ENCODE measurements at regions not wholly inside any gene's neighbourhood (a gene's known extent, or its start where the extent isn't known, plus 50 kb on each side); places are given as distances from the start of the nearest gene placed in this dataset.

- DNase-seq, result no peak
- H3K4me1 ChIP-seq (ENCODE audit: control insufficient read depth in 3 of 3, insufficient read depth in 2 of 3, low read depth in 1 of 3, low read length in 2 of 3), result no peaks in the 10 kb centered on the region
- H3K27ac ChIP-seq (ENCODE audit: low read depth in 1 of 3, low read length in 2 of 3), result no peak overlapping the region
- FAIRE-seq, result no peak
- no peak overlapping the region for H3K4me3 ChIP-seq (ENCODE audit: low read depth in 1 of 3, low read length in 3 of 3)
- no peaks in the 10 kb centered on the region for H3K27me3 ChIP-seq (ENCODE audit: control insufficient read depth in 3 of 3, insufficient read depth in 3 of 3, low read length in 3 of 3)
- 71 to 74% (median 72%) methylated on average over 4 of the region's 4 CpGs for WGBS, 3 donors
- no peaks in the 10 kb centered on the region for H3K9me3 ChIP-seq (ENCODE audit: control insufficient read depth in 2 of 2, insufficient read depth in 1 of 2, low read depth in 1 of 2, low read length in 1 of 2)
- H3K36me3 ChIP-seq (ENCODE audit: control insufficient read depth in 3 of 3, insufficient read depth in 2 of 3, low read depth in 1 of 3, low read length in 3 of 3), result no peaks in the 10 kb centered on the region
These were observed 321.2 kb upstream of the MAP3K7 start for GRCh38 chr6:90907931-90908655.

GRCh38 chr6:90905351-90905750 is 318.5 kb upstream of the MAP3K7 start:
- 36 to 46% (median 46%) methylated on average over 3 of the region's 3 CpGs for WGBS, 3 donors
- Histone ChIP-seq H3K36me3 (ENCODE audit: control insufficient read depth in 3 of 3, insufficient read depth in 2 of 3, low read depth in 1 of 3, low read length in 3 of 3) (no peaks in the 10 kb centered on the region), H3K4me3 (ENCODE audit: low read depth in 1 of 3, low read length in 3 of 3) (no peak overlapping the region), H3K4me1 (ENCODE audit: control insufficient read depth in 3 of 3, insufficient read depth in 2 of 3, low read depth in 1 of 3, low read length in 2 of 3) (no peaks in the 10 kb centered on the region), H3K27me3 (ENCODE audit: control insufficient read depth in 3 of 3, insufficient read depth in 3 of 3, low read length in 3 of 3) (no peaks in the 10 kb centered on the region), H3K27ac (ENCODE audit: low read depth in 1 of 3, low read length in 2 of 3) (no peak overlapping the region), H3K9me3 (ENCODE audit: control insufficient read depth in 2 of 2, insufficient read depth in 1 of 2, low read depth in 1 of 2, low read length in 1 of 2) (no peaks in the 10 kb centered on the region)
- FAIRE-seq, result no peak
- DNase-seq, result no peak

- H3K36me3 ChIP-seq (ENCODE audit: control insufficient read depth in 3 of 3, insufficient read depth in 2 of 3, low read depth in 1 of 3, low read length in 3 of 3), result no peaks in the 10 kb centered on the region
- WGBS, 3 donors, result 82 to 86% (median 86%) methylated on average over 2 of the region's 2 CpGs
- no peak for FAIRE-seq
- no peaks in the 10 kb centered on the region for H3K27me3 ChIP-seq (ENCODE audit: control insufficient read depth in 3 of 3, insufficient read depth in 3 of 3, low read length in 3 of 3)
- H3K4me3 ChIP-seq (ENCODE audit: low read depth in 1 of 3, low read length in 3 of 3), result no peak overlapping the region
- no peaks in the 10 kb centered on the region for H3K9me3 ChIP-seq (ENCODE audit: control insufficient read depth in 2 of 2, insufficient read depth in 1 of 2, low read depth in 1 of 2, low read length in 1 of 2)
- no peak for DNase-seq
- H3K4me1 ChIP-seq (ENCODE audit: control insufficient read depth in 3 of 3, insufficient read depth in 2 of 3, low read depth in 1 of 3, low read length in 2 of 3), result no peaks in the 10 kb centered on the region
- no peak overlapping the region for H3K27ac ChIP-seq (ENCODE audit: low read depth in 1 of 3, low read length in 2 of 3)
These were observed 313.2 kb upstream of the MAP3K7 start for GRCh38 chr6:90900034-90900433.

- FAIRE-seq (no peak), DNase-seq (no peak)
- no peaks in the 10 kb centered on the region for H3K27me3 ChIP-seq (ENCODE audit: control insufficient read depth in 3 of 3, insufficient read depth in 3 of 3, low read length in 3 of 3)
- H3K4me3 ChIP-seq (ENCODE audit: low read depth in 1 of 3, low read length in 3 of 3), result no peak overlapping the region
- no peaks in the 10 kb centered on the region for H3K4me1 ChIP-seq (ENCODE audit: control insufficient read depth in 3 of 3, insufficient read depth in 2 of 3, low read depth in 1 of 3, low read length in 2 of 3)
- H3K36me3 ChIP-seq (ENCODE audit: control insufficient read depth in 3 of 3, insufficient read depth in 2 of 3, low read depth in 1 of 3, low read length in 3 of 3), result no peaks in the 10 kb centered on the region
- no peak overlapping the region for H3K27ac ChIP-seq (ENCODE audit: low read depth in 1 of 3, low read length in 2 of 3)
- no peaks in the 10 kb centered on the region for H3K9me3 ChIP-seq (ENCODE audit: control insufficient read depth in 2 of 2, insufficient read depth in 1 of 2, low read depth in 1 of 2, low read length in 1 of 2)
- WGBS, 3 donors, result 82 to 88% (median 84%) methylated on average over 4 of the region's 4 CpGs
These were observed 311.9 kb upstream of the MAP3K7 start for GRCh38 chr6:90898763-90899162.

- Histone ChIP-seq H3K36me3 (ENCODE audit: control insufficient read depth in 3 of 3, insufficient read depth in 2 of 3, low read depth in 1 of 3, low read length in 3 of 3) (no peaks in the 10 kb centered on the region), H3K4me1 (ENCODE audit: control insufficient read depth in 3 of 3, insufficient read depth in 2 of 3, low read depth in 1 of 3, low read length in 2 of 3) (no peaks in the 10 kb centered on the region), H3K9me3 (ENCODE audit: control insufficient read depth in 2 of 2, insufficient read depth in 1 of 2, low read depth in 1 of 2, low read length in 1 of 2) (no peaks in the 10 kb centered on the region), H3K27me3 (ENCODE audit: control insufficient read depth in 3 of 3, insufficient read depth in 3 of 3, low read length in 3 of 3) (no peaks in the 10 kb centered on the region), H3K27ac (ENCODE audit: low read depth in 1 of 3, low read length in 2 of 3) (no peak overlapping the region), H3K4me3 (ENCODE audit: low read depth in 1 of 3, low read length in 3 of 3) (no peak overlapping the region)
- FAIRE-seq (no peak), DNase-seq (no peak)
- WGBS, 3 donors, result 54 to 71% (median 63%) methylated on average over 3 of the region's 3 CpGs
These were observed 309.2 kb upstream of the MAP3K7 start for GRCh38 chr6:90896075-90896547.

GRCh38 chr6:90895299-90896074 is 308.6 kb upstream of the MAP3K7 start:
- H3K27ac ChIP-seq (ENCODE audit: low read depth in 1 of 3, low read length in 2 of 3), result no peak overlapping the region
- 57 to 69% (median 61%) methylated on average over 9 of the region's 9 CpGs for WGBS, 3 donors
- FAIRE-seq, result no peak

GRCh38 chr6:90894285-90895130 is 307.6 kb upstream of the MAP3K7 start:
- no peak overlapping the region for H3K27ac ChIP-seq (ENCODE audit: low read depth in 1 of 3, low read length in 2 of 3)
- no peaks in the 10 kb centered on the region for H3K27me3 ChIP-seq (ENCODE audit: control insufficient read depth in 3 of 3, insufficient read depth in 3 of 3, low read length in 3 of 3)
- FAIRE-seq, result no peak
- 46 to 66% (median 48%) methylated on average over 9 of the region's 9 CpGs for WGBS, 3 donors
- H3K9me3 ChIP-seq (ENCODE audit: control insufficient read depth in 2 of 2, insufficient read depth in 1 of 2, low read depth in 1 of 2, low read length in 1 of 2), result no peaks in the 10 kb centered on the region
- DNase-seq, result no peak
- H3K4me3 ChIP-seq (ENCODE audit: low read depth in 1 of 3, low read length in 3 of 3), result no peak overlapping the region
- no peaks in the 10 kb centered on the region for H3K36me3 ChIP-seq (ENCODE audit: control insufficient read depth in 3 of 3, insufficient read depth in 2 of 3, low read depth in 1 of 3, low read length in 3 of 3)
- H3K4me1 ChIP-seq (ENCODE audit: control insufficient read depth in 3 of 3, insufficient read depth in 2 of 3, low read depth in 1 of 3, low read length in 2 of 3), result no peaks in the 10 kb centered on the region

More at GRCh38 chr6:90895299-90896074, 308.6 kb upstream of the MAP3K7 start:
- no peaks in the 10 kb centered on the region for H3K27me3 ChIP-seq (ENCODE audit: control insufficient read depth in 3 of 3, insufficient read depth in 3 of 3, low read length in 3 of 3)
- H3K4me3 ChIP-seq (ENCODE audit: low read depth in 1 of 3, low read length in 3 of 3), result no peak overlapping the region
- no peaks in the 10 kb centered on the region for H3K36me3 ChIP-seq (ENCODE audit: control insufficient read depth in 3 of 3, insufficient read depth in 2 of 3, low read depth in 1 of 3, low read length in 3 of 3)
- no peak for DNase-seq
- H3K4me1 ChIP-seq (ENCODE audit: control insufficient read depth in 3 of 3, insufficient read depth in 2 of 3, low read depth in 1 of 3, low read length in 2 of 3), result no peaks in the 10 kb centered on the region
- no peaks in the 10 kb centered on the region for H3K9me3 ChIP-seq (ENCODE audit: control insufficient read depth in 2 of 2, insufficient read depth in 1 of 2, low read depth in 1 of 2, low read length in 1 of 2)

GRCh38 chr6:90893400-90893799 is 306.5 kb upstream of the MAP3K7 start:
- Histone ChIP-seq H3K4me1 (ENCODE audit: control insufficient read depth in 3 of 3, insufficient read depth in 2 of 3, low read depth in 1 of 3, low read length in 2 of 3) (no peaks in the 10 kb centered on the region), H3K4me3 (ENCODE audit: low read depth in 1 of 3, low read length in 3 of 3) (no peak overlapping the region), H3K27me3 (ENCODE audit: control insufficient read depth in 3 of 3, insufficient read depth in 3 of 3, low read length in 3 of 3) (no peaks in the 10 kb centered on the region), H3K9me3 (ENCODE audit: control insufficient read depth in 2 of 2, insufficient read depth in 1 of 2, low read depth in 1 of 2, low read length in 1 of 2) (no peaks in the 10 kb centered on the region), H3K36me3 (ENCODE audit: control insufficient read depth in 3 of 3, insufficient read depth in 2 of 3, low read depth in 1 of 3, low read length in 3 of 3) (no peaks in the 10 kb centered on the region), H3K27ac (ENCODE audit: low read depth in 1 of 3, low read length in 2 of 3) (no peak overlapping the region)
- FAIRE-seq, result no peak
- WGBS, 3 donors, result 56 to 73% (median 62%) methylated on average over 4 of the region's 4 CpGs
- DNase-seq, result no peak
